Bronchial epithelial cell (primary cell): ENCODE measurements at regions not wholly inside any gene's neighbourhood (a gene's known extent, or its start where the extent isn't known, plus 50 kb on each side); places are given as distances from the start of the nearest gene placed in this dataset.

Source experiments
- DNase-seq: peaks from one replicate; pipeline ENCODE4 v3.0.0-alpha.2; 2010; ENCODE audit warnings: low read depth
- FAIRE-seq: peaks from 2 replicates; lab custom pipeline; 2011; peaks lifted over from hg19 to GRCh38; lab: Jason Lieb, UNC
- H3K27me3 ChIP-seq: 2 replicates; pipeline ENCODE4 v1.5.1; 2011; ENCODE audit warnings: low read length; ENCODE audit not compliant: control insufficient read depth, insufficient read depth
- H3K36me3 ChIP-seq: 2 replicates; pipeline ENCODE4 v1.5.1; 2011; ENCODE audit warnings: low read length; ENCODE audit not compliant: control insufficient read depth, insufficient read depth
- H3K4me3 ChIP-seq: 2 replicates; pipeline ENCODE4 v1.5.1; 2011; ENCODE audit warnings: mild to moderate bottlenecking, low read depth, low read length, control low read depth
- TF ChIP-seq, protein P1 (sequence below): IDR thresholded peaks from 2 replicates; pipeline ENCODE4 v1.5.1; 2011; ENCODE audit warnings: mild to moderate bottlenecking, moderate library complexity, low read length, control low read depth, inconsistent platforms; ENCODE audit not compliant: insufficient read depth, severe bottlenecking

DNA sequence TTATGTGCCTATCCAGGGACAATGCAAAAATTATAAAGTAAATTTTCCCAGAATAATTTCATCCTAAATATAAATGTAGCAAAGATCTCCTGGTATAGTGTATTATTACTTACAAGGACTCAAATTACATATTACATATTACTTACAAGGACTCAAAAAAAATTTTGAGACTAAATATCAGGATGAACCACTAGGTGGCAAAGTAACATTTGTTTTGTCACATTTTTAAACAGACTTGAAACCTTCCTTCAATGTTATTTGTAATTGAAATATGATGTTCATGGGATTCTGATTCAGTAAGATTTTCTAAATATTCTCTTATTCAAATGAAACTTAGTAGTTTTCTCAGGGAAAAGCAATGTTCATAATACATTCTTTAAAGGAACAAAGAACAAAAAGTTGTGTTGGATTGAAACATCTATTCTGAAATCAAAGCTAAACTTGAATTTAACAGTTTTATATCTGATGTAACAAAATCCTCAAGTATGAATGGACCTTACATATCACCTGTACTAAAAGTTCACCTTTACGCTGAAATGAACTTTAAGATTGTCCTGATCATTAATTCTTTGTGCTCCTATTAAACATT is 74.3 kb upstream of the GNAI1 start:
- DNase-seq = peak; percentile 80
- no peak overlapping the region for H3K4me3 ChIP-seq
- H3K27me3 ChIP-seq = no peaks in the 10 kb centered on the region
- TF ChIP-seq, protein P1, sequence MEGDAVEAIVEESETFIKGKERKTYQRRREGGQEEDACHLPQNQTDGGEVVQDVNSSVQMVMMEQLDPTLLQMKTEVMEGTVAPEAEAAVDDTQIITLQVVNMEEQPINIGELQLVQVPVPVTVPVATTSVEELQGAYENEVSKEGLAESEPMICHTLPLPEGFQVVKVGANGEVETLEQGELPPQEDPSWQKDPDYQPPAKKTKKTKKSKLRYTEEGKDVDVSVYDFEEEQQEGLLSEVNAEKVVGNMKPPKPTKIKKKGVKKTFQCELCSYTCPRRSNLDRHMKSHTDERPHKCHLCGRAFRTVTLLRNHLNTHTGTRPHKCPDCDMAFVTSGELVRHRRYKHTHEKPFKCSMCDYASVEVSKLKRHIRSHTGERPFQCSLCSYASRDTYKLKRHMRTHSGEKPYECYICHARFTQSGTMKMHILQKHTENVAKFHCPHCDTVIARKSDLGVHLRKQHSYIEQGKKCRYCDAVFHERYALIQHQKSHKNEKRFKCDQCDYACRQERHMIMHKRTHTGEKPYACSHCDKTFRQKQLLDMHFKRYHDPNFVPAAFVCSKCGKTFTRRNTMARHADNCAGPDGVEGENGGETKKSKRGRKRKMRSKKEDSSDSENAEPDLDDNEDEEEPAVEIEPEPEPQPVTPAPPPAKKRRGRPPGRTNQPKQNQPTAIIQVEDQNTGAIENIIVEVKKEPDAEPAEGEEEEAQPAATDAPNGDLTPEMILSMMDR = no peak
- no peak for FAIRE-seq
- H3K36me3 ChIP-seq = no peaks in the 10 kb centered on the region

DNA sequence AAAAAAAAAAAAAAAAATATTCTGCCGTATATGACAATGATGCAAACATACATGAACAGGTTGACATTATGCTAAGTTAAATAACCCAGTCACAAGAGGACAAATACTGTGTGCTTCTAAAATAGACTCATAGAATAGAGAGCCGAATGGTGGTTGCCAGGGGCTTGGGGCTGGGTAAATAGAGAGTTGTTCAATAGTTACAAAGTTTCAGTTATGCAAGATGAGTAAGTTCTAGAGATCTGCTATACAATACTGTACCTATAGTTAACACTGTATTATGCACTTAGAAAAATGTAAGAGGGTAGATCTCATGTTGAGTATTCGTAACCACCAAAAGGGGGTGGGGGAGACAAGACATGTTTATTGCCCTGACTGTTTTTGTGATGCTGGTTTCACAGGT is 77.1 kb upstream of the GNAI1 start:
- Histone ChIP-seq H3K36me3 (no peaks in the 10 kb centered on the region), H3K4me3 (no peak overlapping the region), H3K27me3 (no peaks in the 10 kb centered on the region)
- FAIRE-seq (no peak), DNase-seq (no peak)
- TF ChIP-seq, protein P1 = no peak

DNA sequence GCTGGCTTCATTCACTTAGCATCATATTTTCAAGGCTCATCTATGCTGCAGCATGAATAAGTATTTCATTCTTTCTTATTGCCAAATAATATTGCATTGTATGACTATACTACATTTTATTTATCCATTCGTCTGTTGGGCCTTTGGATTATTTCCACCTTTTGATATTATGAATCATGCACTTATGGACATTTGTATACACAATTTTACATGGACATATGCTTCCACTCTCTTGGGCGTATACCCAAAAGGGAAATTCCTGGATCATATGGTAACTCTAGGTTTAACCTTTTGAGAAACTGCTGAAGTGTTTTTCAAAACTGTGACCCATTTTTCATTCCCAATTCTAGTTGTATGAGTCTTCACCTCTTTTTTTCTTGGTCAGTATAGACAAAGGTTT is 80.3 kb upstream of the GNAI1 start:
- no peaks in the 10 kb centered on the region for H3K27me3 ChIP-seq
- peak; percentile 58 for DNase-seq
- H3K36me3 ChIP-seq = no peaks in the 10 kb centered on the region
- H3K4me3 ChIP-seq = no peak overlapping the region
- TF ChIP-seq, protein P1 = no peak
- FAIRE-seq = no peak

DNA sequence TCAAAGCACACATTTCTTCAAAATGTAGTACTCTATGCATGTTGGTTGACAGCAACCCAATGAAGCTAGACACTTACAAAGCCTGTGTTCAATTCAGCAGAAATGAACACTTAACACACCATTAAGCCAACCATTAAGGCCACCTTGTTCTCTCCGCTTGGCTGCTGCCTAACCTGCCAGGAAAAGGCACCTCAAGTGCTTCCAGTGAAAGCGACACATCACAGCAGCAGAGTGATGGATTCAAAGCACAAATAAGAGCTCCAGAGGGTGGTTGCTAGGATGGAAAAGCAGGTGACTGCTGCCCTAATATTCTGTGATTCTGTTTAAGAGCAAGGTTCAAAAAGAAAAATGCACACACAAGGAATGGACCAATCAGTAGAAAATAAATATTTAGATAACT is 81.5 kb upstream of the GNAI1 start:
- H3K27me3 ChIP-seq = no peaks in the 10 kb centered on the region
- no peak for FAIRE-seq
- no peak for DNase-seq
- H3K4me3 ChIP-seq = no peak overlapping the region
- H3K36me3 ChIP-seq = no peaks in the 10 kb centered on the region
- TF ChIP-seq, protein P1 = no peak

DNA sequence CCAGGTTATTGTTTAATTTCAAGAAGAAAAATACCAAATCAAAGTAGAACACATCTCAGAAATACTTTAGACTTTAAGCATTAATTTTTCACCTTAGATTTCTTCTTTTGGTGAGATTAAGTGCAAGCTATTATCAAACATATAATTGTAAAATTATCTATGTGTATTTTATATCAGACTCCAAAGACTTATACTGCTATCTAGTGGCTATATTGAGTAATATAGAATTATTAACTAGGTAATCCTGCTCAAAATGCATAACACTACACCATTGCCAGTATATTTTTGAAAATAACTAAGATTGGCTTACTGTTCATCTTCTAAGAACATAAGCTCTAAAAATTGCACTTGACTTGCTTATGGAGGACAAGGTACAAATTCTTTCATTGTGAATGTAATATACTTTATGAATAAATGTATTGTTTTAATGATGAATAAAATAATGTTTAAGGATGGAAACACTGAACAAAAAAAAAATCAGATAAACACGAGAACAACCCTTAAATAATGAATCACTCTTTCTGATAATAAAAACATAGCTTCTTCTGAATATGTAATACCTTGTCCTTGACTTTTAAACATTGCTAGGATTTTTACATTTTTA is 86.7 kb upstream of the GNAI1 start:
- H3K36me3 ChIP-seq = no peaks in the 10 kb centered on the region
- TF ChIP-seq, protein P1 = no peak
- H3K4me3 ChIP-seq = no peak overlapping the region
- H3K27me3 ChIP-seq = no peaks in the 10 kb centered on the region
- FAIRE-seq (no peak), DNase-seq (peak; percentile 29)

DNA sequence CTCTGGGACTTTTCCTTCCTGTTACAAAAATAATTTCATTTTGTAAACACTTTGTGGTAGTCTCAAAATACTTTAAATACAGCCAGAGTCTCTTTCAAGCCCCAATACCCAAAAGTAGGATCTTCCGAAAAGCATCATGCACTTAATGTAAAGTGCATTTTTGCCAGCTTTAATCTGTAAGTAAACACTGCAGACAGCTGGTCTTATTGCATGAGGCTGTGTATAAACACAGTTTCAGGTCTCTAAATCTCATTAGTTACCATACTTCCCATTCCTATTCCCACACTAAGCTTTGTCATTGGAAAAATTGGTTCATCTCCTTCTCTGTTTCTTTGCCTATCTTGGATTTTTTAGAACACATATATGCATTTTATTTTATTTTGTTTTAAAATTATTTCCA is 87.6 kb upstream of the GNAI1 start:
- DNase-seq = no peak
- Histone ChIP-seq H3K4me3 (no peak overlapping the region), H3K36me3 (no peaks in the 10 kb centered on the region), H3K27me3 (no peaks in the 10 kb centered on the region)
- TF ChIP-seq, protein P1 = no peak
- FAIRE-seq = no peak
